GM21576 (cell line): ENCODE measurements at regions not wholly inside any gene's neighbourhood (a gene's known extent, or its start where the extent isn't known, plus 50 kb on each side); places are given as distances from the start of the nearest gene placed in this dataset.
"Not testable (repeated sequence)": the region's sequence is repeated elsewhere in the genome, so short reads cannot be mapped to it uniquely, and the experiment has no call there.

Source experiments
- ATAC-seq: cut with Tn5 transposase; IDR thresholded peaks from one replicate; pipeline ENCODE4 v1.9.1; 2021; ENCODE audit warnings: mild to moderate bottlenecking, moderate library complexity; ENCODE audit not compliant: unreplicated experiment

- no peak for ATAC-seq
These were observed 736.8 kb upstream of the USP15 start for GRCh38 chr12:61523276-61523992.

GRCh38 chr12:61524851-61525250, 735.4 kb upstream of the USP15 start:
- ATAC-seq, result no peak

GRCh38 chr12:61525331-61525730, 734.9 kb upstream of the USP15 start:
- no peak for ATAC-seq

- no peak for ATAC-seq
These were observed 729.7 kb upstream of the USP15 start for GRCh38 chr12:61530456-61530855.

- no peak for ATAC-seq
These were observed 729.0 kb upstream of the USP15 start for GRCh38 chr12:61531195-61531594.

GRCh38 chr12:61536117-61536516, 724.1 kb upstream of the USP15 start:
- ATAC-seq, result no peak

- ATAC-seq, result no peak
These were observed 723.7 kb upstream of the USP15 start for GRCh38 chr12:61536525-61536924.

- no peak for ATAC-seq
These were observed 721.3 kb upstream of the USP15 start for GRCh38 chr12:61538951-61539350.

- no peak for ATAC-seq
These were observed 717.7 kb upstream of the USP15 start for GRCh38 chr12:61542551-61542950.

GRCh38 chr12:61546296-61546695, 713.9 kb upstream of the USP15 start:
- no peak for ATAC-seq

- ATAC-seq, result no peak
These were observed 707.1 kb upstream of the USP15 start for GRCh38 chr12:61553091-61553490.

GRCh38 chr12:61554268-61555008, 705.8 kb upstream of the USP15 start:
- no peak for ATAC-seq

GRCh38 chr12:61563665-61564450, 696.3 kb upstream of the USP15 start:
- no peak for ATAC-seq

- no peak for ATAC-seq
These were observed 695.7 kb upstream of the USP15 start for GRCh38 chr12:61564466-61564865.

- ATAC-seq, result no peak
These were observed 694.0 kb upstream of the USP15 start for GRCh38 chr12:61566183-61566582.

GRCh38 chr12:61574339-61574738, 685.9 kb upstream of the USP15 start:
- ATAC-seq, result no peak

- no peak for ATAC-seq
These were observed 675.3 kb upstream of the USP15 start for GRCh38 chr12:61584943-61585342.

- ATAC-seq, result not testable (repeated sequence)
These were observed 669.3 kb upstream of the USP15 start for GRCh38 chr12:61590864-61591263.

GRCh38 chr12:61610143-61610542, 650.1 kb upstream of the USP15 start:
- ATAC-seq, result no peak

GRCh38 chr12:61629702-61630101, 630.5 kb upstream of the USP15 start:
- no peak for ATAC-seq

GRCh38 chr12:61646639-61647038, 613.6 kb upstream of the USP15 start:
- no peak for ATAC-seq

GRCh38 chr12:61647566-61647965, 612.6 kb upstream of the USP15 start:
- ATAC-seq, result no peak
